HG03060 (cell line): ENCODE measurements at regions not wholly inside any gene's neighbourhood (a gene's known extent, or its start where the extent isn't known, plus 50 kb on each side); places are given as distances from the start of the nearest gene placed in this dataset.
"Not testable (repeated sequence)": the region's sequence is repeated elsewhere in the genome, so short reads cannot be mapped to it uniquely, and the experiment has no call there.

Source experiments
- ATAC-seq: cut with Tn5 transposase; IDR thresholded peaks from one replicate; pipeline ENCODE4 v1.9.1; 2021; ENCODE audit warnings: low read depth, moderate number of reproducible peaks; ENCODE audit not compliant: unreplicated experiment

DNA sequence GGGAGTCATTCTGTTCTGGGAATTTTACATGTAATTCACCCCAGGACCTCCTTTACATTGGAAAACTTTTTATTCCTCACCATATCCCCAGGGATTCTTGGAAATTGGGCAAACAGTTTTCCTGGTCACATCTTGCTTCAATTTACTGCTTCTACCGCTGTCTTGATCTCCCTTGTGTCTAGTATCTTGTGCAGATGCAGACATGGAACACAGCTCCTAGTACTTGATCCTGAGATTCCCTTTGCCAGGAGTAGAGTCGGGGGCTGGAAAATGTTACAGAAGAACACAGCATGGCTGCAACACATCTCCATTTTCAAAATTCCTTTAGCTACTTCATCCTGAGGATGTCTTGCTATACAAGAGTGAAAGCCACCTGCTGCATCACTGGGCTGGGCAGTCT lies 472.8 kb downstream of the PLCL1 start:
- no peak for ATAC-seq

DNA sequence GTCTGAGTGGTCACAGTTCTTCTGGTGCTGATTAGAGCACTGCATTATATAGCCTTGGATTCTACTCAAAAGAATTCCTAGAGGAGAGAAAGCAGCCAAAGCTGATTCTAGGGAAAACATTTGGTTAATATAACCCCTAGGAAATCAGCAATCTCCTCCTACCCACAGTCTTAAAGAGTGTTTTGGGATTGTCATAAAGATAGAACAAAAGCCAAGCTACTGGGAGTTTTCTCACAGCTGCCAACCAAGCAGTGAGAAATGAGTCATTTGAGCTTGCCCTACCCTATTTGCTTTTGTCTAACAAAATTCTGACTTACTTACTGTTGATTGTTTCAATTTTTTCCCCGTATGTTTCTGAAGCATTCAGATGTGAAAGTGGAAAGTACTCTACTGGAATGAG lies 469.3 kb downstream of the PLCL1 start:
- no peak for ATAC-seq

DNA sequence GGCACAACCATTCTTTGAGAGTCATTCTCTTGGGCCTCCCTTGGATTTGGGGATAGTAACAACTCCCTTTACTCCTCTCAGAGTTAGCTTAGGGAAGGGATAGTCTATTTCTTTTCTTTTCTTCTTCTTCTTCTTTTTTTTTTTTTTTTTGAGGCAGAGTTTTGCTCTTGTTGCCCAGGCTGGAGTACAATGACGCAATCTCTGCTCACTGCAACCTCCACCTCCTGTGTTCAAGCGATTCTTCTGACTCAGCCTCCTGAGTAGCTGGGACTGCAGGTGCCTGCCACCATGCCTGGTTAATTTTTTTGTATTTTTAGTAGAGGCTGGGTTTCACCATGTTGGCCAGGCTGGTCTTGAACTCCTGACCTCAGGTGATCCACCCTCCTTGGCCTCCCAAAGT lies 465.8 kb downstream of the PLCL1 start:
- not testable (repeated sequence) for ATAC-seq

DNA sequence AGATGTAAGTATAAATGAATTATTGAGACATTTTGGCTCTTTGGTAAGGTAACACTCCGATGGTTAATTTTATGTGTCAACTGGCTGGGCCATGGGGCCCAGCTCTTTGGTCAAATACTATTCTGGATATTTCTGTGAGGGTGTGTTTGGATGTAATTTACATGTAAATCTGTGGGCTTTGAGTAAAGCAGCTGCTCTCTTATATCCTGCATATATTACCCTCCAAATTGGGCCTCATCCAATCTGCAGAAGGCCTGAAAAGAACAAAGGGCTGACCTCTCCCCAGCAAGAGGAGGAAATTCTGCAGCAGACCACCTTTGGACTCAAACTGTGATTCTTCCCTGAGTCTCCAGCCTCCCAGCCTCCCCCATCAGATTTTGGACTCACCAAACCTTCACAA lies 464.1 kb downstream of the PLCL1 start:
- no peak for ATAC-seq

DNA sequence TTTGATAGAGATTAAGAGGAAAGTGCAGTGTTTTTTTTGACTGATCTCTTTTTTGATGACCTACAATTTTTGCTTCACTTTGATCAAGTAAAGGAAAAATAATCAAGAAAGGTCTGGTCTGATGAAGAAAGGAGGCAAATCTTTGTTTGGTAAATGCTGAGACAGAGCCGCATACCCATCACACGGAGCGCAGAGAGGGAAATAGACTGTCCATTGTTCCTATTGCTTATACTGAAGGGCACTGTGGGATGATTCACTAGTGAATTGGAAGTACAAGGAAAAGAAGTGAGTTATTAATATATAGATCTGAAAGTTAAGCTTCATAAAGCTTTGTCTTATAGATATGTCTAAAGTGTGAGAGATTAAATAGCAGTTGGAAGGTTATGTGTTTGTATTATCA lies 455.1 kb downstream of the PLCL1 start:
- ATAC-seq: no peak

DNA sequence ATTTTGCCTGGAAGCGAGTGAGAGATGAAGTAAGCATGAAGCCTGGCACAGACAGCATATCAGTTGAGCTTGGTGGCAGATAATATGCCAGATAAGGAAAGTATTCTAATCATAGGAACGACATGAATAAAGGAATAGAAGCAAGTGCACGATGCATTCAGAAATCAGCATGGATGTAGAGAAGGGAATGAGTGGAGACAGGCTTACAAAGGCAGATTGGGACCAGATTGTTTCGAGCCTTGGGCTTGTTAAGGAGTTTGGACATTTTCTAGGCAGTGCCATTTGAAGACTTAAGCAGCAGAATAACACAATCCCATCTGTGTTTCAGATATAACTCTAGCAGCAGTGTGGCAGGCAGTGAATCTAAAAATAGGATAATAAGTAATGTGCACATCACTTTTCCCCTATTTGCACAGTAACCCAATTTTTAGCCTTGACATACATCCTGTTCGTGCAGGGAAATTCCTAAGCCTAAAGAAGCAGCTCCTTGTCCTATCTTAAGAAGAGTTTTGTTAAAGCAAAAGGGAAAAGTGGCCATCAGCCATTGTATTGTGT lies 450.2 kb downstream of the PLCL1 start:
- no peak for ATAC-seq

DNA sequence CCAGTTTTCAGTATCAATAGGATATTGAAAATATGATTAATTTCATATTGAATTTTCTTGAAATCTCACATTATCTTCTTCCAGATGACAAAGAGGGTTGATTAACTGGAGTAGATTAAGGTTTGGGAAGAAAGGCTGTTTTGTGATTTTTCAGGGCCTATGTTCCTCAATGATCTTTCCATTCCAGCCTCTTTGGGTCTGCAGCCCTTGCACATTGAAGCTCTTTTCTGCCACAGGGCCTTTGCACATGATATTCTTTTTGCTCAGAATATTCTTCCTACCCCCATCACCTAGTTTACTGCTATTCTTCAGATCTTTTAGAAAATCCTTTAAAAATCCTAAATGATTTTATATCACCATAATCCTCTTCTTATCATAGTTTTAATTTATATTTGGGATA lies 449.6 kb downstream of the PLCL1 start:
- ATAC-seq: no peak

DNA sequence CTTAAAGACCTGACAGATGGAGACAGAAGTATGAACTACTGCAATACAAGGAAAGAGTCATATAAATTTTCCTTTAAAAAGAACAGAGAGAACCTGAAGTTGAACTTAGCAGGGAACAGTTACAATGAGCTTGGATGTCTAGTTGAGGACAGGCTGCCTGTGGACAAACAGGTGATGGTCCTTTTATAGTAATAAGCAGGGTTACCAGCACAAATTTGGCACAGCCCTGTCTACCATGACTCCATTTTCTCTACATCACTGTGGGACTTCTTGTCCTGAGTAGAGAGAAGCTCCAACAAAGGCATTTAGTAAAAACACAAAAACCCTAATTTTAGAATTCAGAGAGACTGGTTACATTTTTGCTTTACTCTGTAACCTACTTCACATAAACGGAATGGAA lies 448.1 kb downstream of the PLCL1 start:
- ATAC-seq: no peak

DNA sequence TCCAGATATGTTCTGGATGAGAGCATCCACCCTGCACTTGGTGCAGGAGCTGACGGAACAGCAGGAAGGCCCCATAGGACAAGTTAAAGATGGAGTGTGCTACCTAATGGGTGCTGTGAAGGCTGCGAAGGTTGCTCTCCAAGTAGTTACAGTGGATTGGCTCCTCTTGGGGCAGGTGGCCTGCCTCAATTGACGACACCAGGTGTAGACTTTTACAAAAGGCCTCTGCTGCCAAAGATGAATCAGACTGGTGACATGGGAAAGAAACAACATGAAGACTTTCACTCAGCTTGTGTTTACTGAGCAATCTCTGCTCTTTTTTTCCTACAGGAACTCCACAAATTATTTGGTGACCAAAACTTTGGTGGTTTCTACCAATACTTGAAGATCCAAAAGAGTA lies 437.7 kb downstream of the PLCL1 start:
- ATAC-seq: no peak

DNA sequence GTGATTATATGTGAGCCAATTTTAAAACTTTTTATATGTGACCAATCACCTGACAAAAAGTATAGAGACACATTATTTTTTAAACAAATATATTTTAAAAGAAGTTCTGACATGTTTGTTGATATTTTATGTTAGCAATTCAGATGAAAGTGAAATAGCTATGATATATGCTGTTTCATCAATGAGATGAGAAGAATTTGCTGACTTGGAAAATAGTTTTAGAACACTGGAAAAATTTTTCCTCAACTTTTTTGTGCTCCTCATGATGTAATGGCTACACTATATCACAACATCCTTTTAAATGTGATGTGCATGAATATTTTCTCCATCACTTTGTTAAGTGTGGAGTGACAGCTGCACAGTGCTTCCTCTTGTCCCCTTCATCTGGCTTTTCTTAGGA lies 434.0 kb downstream of the PLCL1 start:
- no peak for ATAC-seq

DNA sequence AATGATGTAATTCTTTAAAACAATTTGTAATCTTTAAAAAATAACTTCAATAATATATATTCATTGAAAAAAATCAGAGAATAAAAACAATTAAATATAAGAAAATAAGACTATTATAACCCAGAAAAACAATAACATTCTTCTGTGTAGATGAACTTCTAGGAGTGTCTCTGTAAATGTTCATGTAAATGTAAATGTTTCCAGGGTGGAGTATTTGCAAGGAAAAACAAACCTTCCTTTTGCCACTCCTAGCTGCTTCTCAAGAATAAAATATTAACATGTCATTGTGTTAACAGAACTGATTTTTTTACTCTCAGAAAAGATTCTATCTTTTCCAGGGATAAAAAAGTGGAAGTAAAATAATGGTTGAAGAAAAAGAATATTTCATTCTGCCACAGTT lies 431.9 kb downstream of the PLCL1 start:
- ATAC-seq: no peak

DNA sequence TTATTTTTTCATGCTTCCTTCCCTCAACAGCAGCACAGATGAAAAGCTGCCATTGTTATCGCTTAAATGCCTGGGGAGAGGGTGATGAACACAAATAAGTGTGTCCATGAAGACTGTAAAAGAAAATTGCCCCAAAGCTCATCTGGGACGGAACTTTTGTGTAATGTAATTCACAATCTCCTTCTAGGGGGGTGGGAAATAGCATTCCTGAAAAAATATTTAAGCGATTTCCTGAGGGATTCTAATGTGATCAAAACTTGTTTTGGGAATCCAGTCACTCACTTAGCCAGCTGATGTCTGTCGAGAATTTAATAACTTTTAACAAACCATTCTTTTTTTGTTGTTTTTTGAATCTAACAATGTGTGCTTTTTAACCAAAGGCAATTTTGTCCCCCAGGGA lies 427.9 kb downstream of the PLCL1 start:
- ATAC-seq: no peak

DNA sequence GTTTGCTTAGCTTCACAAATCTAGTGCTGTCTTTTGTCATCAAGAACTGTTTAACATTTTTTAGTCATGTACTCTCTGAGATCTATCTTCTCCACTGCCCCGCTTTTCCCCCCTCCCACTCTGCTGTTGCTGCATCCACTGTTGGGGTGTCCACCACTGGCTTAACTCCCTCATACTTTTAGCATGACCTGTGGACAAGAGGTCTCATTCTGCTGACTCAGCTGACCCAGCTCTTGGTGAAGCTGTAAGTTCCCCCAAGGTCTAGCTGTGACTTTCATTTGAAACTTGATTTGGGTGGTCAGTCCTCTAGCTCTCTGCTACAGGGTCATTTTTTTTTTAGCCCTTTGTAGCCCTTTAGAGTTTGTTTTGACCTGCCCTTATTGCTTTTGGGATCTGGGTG lies 427.2 kb downstream of the PLCL1 start:
- ATAC-seq: no peak

DNA sequence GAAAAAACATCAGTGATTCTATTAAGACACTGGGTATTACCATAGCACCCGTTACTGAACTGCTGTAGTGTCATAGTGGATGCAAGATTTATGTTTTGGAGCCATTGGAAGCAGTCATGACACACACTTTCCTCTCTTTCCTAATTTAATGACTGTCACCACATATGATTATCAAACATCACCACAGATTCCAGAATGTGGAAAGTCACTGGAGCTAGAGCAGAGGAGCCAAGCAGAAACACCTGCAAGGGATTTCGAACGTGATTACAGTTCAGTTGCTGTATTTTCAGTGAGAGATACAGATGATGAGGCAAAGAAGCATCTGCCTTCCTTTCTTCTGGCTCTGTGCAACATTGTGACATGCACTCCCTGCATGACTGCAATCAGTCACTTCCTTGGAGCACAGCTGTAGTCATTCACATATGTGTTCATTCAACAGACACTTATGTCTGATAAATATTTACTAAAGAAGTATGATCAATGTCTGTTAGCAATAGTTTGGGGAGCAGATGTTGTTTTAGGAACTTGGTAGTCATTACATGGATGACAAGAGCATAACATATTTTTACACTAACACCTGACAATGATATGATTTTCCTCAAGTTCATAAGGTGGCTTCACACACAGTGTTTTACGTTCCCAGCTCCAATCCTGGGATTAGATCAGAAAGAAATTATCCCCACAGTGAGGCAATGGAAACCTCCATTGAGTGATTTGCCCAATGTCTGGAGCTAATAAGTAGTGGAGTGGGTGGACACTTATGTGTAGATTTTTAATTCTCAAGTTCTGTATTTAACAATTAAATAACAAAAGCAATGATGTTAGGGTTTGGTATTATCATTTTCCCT lies 416.6 kb downstream of the PLCL1 start:
- no peak for ATAC-seq

DNA sequence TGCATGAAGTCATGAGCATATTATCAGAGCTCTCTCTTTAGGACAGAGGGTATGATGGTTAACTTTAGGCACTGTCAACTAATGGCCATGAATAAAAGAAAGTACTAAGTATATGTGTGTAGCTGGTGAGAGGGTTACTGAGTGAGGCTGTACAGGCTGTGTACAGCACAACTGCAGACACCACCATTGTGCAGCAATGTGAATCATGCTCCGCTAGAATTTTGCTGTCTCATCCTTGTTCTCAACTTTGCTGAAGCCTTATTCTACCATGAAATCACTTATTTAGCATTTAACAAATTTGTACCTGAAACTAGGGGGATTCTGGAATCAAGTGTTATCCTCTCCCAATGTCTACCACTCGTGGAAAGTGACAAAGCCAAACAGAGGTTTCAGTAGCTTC lies 414.9 kb downstream of the PLCL1 start:
- no peak for ATAC-seq

DNA sequence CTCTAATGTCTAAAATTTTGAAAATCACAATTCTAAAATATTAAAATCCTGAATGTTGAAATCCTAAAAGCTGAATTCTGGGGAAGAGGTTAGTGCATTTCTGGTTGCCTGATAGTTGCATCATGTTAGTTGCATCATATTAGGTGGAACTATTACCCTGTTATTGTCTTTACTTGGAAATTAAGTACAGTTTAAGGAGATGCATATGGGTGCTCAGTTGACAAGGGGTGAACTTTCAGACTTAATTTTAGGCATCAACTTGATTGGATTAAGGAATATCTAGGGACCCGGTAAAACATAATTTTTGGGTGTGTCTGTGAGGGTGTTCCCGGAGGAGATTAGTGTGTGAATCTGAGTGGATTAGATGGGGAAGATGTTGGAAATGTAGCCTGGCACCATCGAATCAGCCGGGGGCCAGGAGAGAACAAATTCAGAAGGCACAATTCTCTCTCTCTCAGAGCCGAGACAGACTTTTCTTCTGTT lies 409.8 kb downstream of the PLCL1 start:
- ATAC-seq: no peak

DNA sequence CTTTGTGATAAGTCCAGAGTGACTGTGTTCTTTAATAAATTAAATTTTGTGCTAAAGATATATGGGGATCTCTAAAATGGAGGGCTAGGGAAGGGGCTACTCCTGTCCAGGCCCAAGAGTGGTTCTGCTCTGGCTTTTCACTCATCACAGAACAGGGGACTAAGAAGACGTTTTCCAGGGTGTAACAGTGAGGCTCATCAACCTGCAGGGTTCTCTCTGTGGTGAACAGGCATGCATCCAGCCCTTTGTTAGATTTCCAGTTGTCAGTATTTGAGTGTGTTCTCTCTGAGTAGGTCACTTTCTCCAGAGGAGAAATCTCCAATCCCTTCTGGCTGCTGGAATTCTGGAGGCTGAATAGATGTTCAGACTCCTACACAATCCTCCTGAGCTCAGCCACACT lies 408.9 kb downstream of the PLCL1 start:
- no peak for ATAC-seq

DNA sequence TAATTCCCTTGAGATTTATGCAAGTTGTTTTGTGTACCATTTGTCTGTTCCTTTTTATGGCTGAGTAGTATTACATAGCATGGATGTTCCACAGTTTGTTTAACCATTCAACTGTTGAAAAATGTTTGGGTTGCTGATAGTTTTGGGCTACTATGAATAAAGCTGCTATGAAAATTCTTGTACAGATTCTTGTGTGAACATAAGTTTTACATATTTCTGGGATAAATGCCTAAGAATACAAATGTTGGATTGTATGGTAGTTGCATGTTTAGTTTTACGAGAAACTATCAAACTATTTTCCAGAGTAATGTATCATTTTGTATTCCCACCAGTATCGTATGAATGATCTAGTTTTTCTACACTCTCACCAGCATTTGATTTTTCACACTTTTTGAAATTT lies 407.3 kb downstream of the PLCL1 start:
- ATAC-seq: no peak

DNA sequence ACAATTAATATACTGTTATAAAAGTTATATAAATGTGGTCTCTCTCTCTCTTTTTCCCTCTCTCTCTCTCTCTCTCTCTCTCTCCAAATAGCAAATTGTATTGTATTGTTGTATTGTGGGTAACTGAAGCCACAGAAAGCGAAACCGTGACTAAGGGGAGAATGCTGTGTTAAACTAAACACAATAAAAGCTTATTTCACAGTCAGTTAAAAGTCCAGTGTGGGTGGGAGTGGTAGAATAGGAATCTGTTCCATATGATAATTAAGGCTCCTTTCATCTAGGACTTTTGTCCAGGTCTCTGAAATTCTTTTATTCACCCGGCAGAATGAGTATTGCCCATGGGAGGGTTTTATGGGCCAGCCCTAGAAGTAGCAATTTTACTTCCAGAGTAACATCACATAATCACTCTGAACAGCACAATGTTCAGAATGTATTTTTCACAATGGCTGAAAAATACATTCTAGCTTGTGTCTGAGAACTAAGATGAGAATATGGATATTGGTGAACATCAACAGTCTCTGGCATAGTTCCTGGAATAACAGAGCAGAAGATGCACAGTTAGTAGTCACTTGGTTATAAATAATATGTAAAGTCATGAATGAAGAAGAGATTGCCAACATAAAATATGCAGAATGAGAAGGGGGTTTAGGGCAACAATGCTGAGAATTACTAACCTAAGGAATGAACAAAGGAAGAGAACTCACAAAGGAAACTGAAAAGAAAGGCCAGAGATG lies 399.1 kb downstream of the PLCL1 start:
- ATAC-seq: no peak
